Aorta (tissue), 5 donors: ENCODE measurements at regions not wholly inside any gene's neighbourhood (a gene's known extent, or its start where the extent isn't known, plus 50 kb on each side); places are given as distances from the start of the nearest gene placed in this dataset.

Source experiments
- ATAC-seq: fragments of 200-7000 bp; cut with Tn5 transposase; one replicate; pipeline ENCODE4 v1.9.1; 2022; ENCODE audit warnings: moderate library complexity; ENCODE audit not compliant: low FRiP score
- DNase-seq, 2 donors: peaks; one replicate each; pipeline ENCODE4 v3.0.0-alpha.2; 2020
- H3K27ac ChIP-seq, 2 donors: one replicate each; pipeline ENCODE4 v1.5.1; 2013; ENCODE audit warnings: low read length in 2 of 2, mild to moderate bottlenecking in 2 of 2, moderate library complexity in 2 of 2, control low read depth in 1 of 2, inconsistent platforms in 1 of 2, low read depth in 1 of 2
- H3K27me3 ChIP-seq, 2 donors: one replicate each; pipeline ENCODE4 v1.6.1; 2013; ENCODE audit warnings: control low read depth in 1 of 2, low read length in 1 of 2, mild to moderate bottlenecking in 1 of 2, moderate library complexity in 1 of 2; ENCODE audit not compliant: insufficient read depth in 2 of 2, control insufficient read depth in 1 of 2
- H3K36me3 ChIP-seq, 2 donors: one replicate each; pipeline ENCODE4 v1.6.1; 2013; ENCODE audit warnings: control low read depth in 1 of 2, low read length in 1 of 2, mild to moderate bottlenecking in 1 of 2; ENCODE audit not compliant: insufficient read depth in 2 of 2, control insufficient read depth in 1 of 2
- H3K4me1 ChIP-seq, 2 donors: one replicate each; pipeline ENCODE4 v1.6.1; 2013; ENCODE audit warnings: low read length in 2 of 2, control low read depth in 1 of 2, mild to moderate bottlenecking in 1 of 2, moderate library complexity in 1 of 2; ENCODE audit not compliant: insufficient read depth in 2 of 2, control insufficient read depth in 1 of 2
- H3K4me3 ChIP-seq, 2 donors: one replicate each; pipeline ENCODE4 v1.5.1; 2013; ENCODE audit warnings: low read length in 2 of 2, control low read depth in 1 of 2, mild to moderate bottlenecking in 1 of 2
- H3K9me3 ChIP-seq: one replicate; pipeline ENCODE4 v1.6.1; 2013; ENCODE audit warnings: mild to moderate bottlenecking, low read length; ENCODE audit not compliant: control insufficient read depth
- WGBS, 2 donors: extraction: QIAGEN DNeasy Blood & Tissue Kit; methylation state at CpG; one replicate each; pipeline ENCODE4 v1.1.7; 2013; 5-methylcytosine and 5-hydroxymethylcytosine counted together
- intact Hi-C, 2 donors: fragments of 100-400 bp; cut with DNase I; formaldehyde crosslinking; loops; one replicate each; pipeline versions ENCODE4 v1.14.2 to v1.15.0; 2022
- donor health status: healthy with polysubstance abuse.
- donor health status: Bipolar disorder and iron deficiency.
- donor health status: DM: no; HTN: no; CAD: no.
- donor health status: DM: no; HTN: no; CAD: no.
- donor health status: DM: yes; HTN: yes; CAD: no.

- H3K4me1 ChIP-seq, result no peaks in the 10 kb centered on the region
- no peaks in the 10 kb centered on the region for H3K9me3 ChIP-seq
- no peaks in the 10 kb centered on the region for H3K36me3 ChIP-seq
- intact Hi-C loops, result no loop called here
- no peak overlapping the region for H3K27ac ChIP-seq
- no peaks in the 10 kb centered on the region for H3K27me3 ChIP-seq
- H3K4me3 ChIP-seq, result no peak overlapping the region
- 22 to 24% methylated on average over 3 of the region's 3 CpGs for WGBS, 2 donors
- ATAC-seq (no peak), DNase-seq (no peak)
Measured at GRCh38 chr2:15073664-15074063, 441.1 kb downstream of the LRATD1 start.

- Histone ChIP-seq H3K27ac (no peak overlapping the region), H3K36me3 (no peaks in the 10 kb centered on the region), H3K4me3 (no peak overlapping the region), H3K27me3 (no peaks in the 10 kb centered on the region), H3K4me1 (no peaks in the 10 kb centered on the region), H3K9me3 (no peaks in the 10 kb centered on the region)
- intact Hi-C loops, result no loop called here
- DNase-seq (no peak), ATAC-seq (no peak)
Measured at GRCh38 chr2:15074319-15074718, 441.8 kb downstream of the LRATD1 start.

GRCh38 chr2:15074751-15075700 lies 442.5 kb downstream of the LRATD1 start:
- ATAC-seq, result no peak
- H3K4me1 ChIP-seq, result no peaks in the 10 kb centered on the region
- intact Hi-C loops, result no loop called here
- no peak overlapping the region for H3K27ac ChIP-seq
- H3K9me3 ChIP-seq, result no peaks in the 10 kb centered on the region
- DNase-seq, result no peak
- no peaks in the 10 kb centered on the region for H3K27me3 ChIP-seq
- 51 to 67% methylated on average over 2 of the region's 2 CpGs for WGBS, 2 donors
- H3K4me3 ChIP-seq, result no peak overlapping the region
- H3K36me3 ChIP-seq, result no peaks in the 10 kb centered on the region

GRCh38 chr2:15076668-15077067 lies 444.2 kb downstream of the LRATD1 start:
- no peaks in the 10 kb centered on the region for H3K4me1 ChIP-seq
- no peaks in the 10 kb centered on the region for H3K9me3 ChIP-seq
- ATAC-seq, result no peak

GRCh38 chr2:15081356-15081755 lies 448.8 kb downstream of the LRATD1 start:
- H3K27ac ChIP-seq, result no peak overlapping the region
- no peaks in the 10 kb centered on the region for H3K4me1 ChIP-seq
- no peak for DNase-seq
- ATAC-seq, result no peak
- H3K9me3 ChIP-seq, result no peaks in the 10 kb centered on the region
- H3K27me3 ChIP-seq, result no peaks in the 10 kb centered on the region
- 78 to 83% methylated on average over 6 of the region's 6 CpGs for WGBS, 2 donors
- intact Hi-C loops, result no loop called here
- no peak overlapping the region for H3K4me3 ChIP-seq
- H3K36me3 ChIP-seq, result no peaks in the 10 kb centered on the region

More at GRCh38 chr2:15076668-15077067, 444.2 kb downstream of the LRATD1 start:
- Histone ChIP-seq H3K4me3 (no peak overlapping the region), H3K27ac (no peak overlapping the region), H3K36me3 (no peaks in the 10 kb centered on the region), H3K27me3 (no peaks in the 10 kb centered on the region)
- intact Hi-C loops, result no loop called here
- no peak for DNase-seq

GRCh38 chr2:15082105-15083058 lies 449.9 kb downstream of the LRATD1 start:
- Histone ChIP-seq H3K27me3 (no peaks in the 10 kb centered on the region), H3K36me3 (no peaks in the 10 kb centered on the region), H3K27ac (no peak overlapping the region), H3K9me3 (no peaks in the 10 kb centered on the region), H3K4me1 (no peaks in the 10 kb centered on the region), H3K4me3 (no peak overlapping the region)
- ATAC-seq (no peak), DNase-seq (no peak)
- WGBS, 2 donors, result 81 to 85% methylated on average over 5 of the region's 5 CpGs
- intact Hi-C loops, result no loop called here

GRCh38 chr2:15084826-15085489 lies 452.4 kb downstream of the LRATD1 start:
- intact Hi-C loops, result no loop called here
- H3K27me3 ChIP-seq, result no peaks in the 10 kb centered on the region
- no peaks in the 10 kb centered on the region for H3K36me3 ChIP-seq
- H3K9me3 ChIP-seq, result no peaks in the 10 kb centered on the region
- DNase-seq (no peak), ATAC-seq (no peak)
- H3K27ac ChIP-seq, result no peak overlapping the region
- no peaks in the 10 kb centered on the region for H3K4me1 ChIP-seq
- no peak overlapping the region for H3K4me3 ChIP-seq
- WGBS, 2 donors, result 82 to 85% methylated on average over 30 to 33 of the region's 33 CpGs

GRCh38 chr2:15092181-15092580 lies 459.7 kb downstream of the LRATD1 start:
- Histone ChIP-seq H3K27ac (no peak overlapping the region), H3K36me3 (no peaks in the 10 kb centered on the region), H3K4me3 (no peak overlapping the region), H3K9me3 (no peaks in the 10 kb centered on the region), H3K27me3 (no peaks in the 10 kb centered on the region), H3K4me1 (no peaks in the 10 kb centered on the region)
- intact Hi-C loops, result no loop called here
- DNase-seq (no peak), ATAC-seq (no peak)
- WGBS, 2 donors, result 80 to 89% methylated on average over 1 of the region's 1 CpG
